Lower leg skin (tissue), 4 donors: ENCODE measurements at regions not wholly inside any gene's neighbourhood (a gene's known extent, or its start where the extent isn't known, plus 50 kb on each side); places are given as distances from the start of the nearest gene placed in this dataset.

Experiments
- DNase-seq, 2 donors: peaks; one replicate each; pipeline ENCODE4 v3.0.0-alpha.2; 2019; ENCODE audit warnings: low spot score in 2 of 2
- H3K4me3 ChIP-seq: fragments of 200-600 bp; sonication (generic); 2 replicates; pipeline ENCODE4 v1.5.1; 2017; ENCODE audit warnings: mild to moderate bottlenecking, low read depth; ENCODE audit not compliant: poor library complexity, severe bottlenecking
- POLR2A ChIP-seq, 2 donors: fragments of 450-650 bp; IDR thresholded peaks; one replicate each; pipeline ENCODE4 v1.6.1; 2016 to 2017; ENCODE audit warnings: antibody characterized with exemption in 2 of 2, mild to moderate bottlenecking in 1 of 2, moderate library complexity in 1 of 2
- WGBS, 2 donors: methylation state at CpG; one replicate each; pipeline ENCODE4 v1.1.5; 2018; 5-methylcytosine and 5-hydroxymethylcytosine counted together
- intact Hi-C: fragments of 100-400 bp; cut with DNase I; formaldehyde crosslinking; loops from one replicate; pipeline ENCODE4 v1.15.0; 2023; ENCODE audit warnings: low total_unique reads
- TF ChIP-seq, protein P1 (sequence below), 3 donors: fragments of 450-650 bp; IDR thresholded peaks; one replicate each; pipeline ENCODE4 v1.5.1; 2016; ENCODE audit warnings: antibody characterized with exemption in 3 of 3, mild to moderate bottlenecking in 3 of 3, moderate library complexity in 2 of 3

GRCh38 chr2:43121580-43122314 is 104.7 kb downstream of the ZFP36L2 start:
- 61 to 71% methylated on average over 4 of the region's 4 CpGs for WGBS, 2 donors
- intact Hi-C loops: no loop called here
- no peak for TF ChIP-seq POLR2A (IDR thresholded peaks at IDR 0.05)
- TF ChIP-seq, protein P1, sequence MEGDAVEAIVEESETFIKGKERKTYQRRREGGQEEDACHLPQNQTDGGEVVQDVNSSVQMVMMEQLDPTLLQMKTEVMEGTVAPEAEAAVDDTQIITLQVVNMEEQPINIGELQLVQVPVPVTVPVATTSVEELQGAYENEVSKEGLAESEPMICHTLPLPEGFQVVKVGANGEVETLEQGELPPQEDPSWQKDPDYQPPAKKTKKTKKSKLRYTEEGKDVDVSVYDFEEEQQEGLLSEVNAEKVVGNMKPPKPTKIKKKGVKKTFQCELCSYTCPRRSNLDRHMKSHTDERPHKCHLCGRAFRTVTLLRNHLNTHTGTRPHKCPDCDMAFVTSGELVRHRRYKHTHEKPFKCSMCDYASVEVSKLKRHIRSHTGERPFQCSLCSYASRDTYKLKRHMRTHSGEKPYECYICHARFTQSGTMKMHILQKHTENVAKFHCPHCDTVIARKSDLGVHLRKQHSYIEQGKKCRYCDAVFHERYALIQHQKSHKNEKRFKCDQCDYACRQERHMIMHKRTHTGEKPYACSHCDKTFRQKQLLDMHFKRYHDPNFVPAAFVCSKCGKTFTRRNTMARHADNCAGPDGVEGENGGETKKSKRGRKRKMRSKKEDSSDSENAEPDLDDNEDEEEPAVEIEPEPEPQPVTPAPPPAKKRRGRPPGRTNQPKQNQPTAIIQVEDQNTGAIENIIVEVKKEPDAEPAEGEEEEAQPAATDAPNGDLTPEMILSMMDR (IDR thresholded peaks at IDR 0.05): no peak
- no peak overlapping the region for H3K4me3 ChIP-seq
- DNase-seq: no peak

DNA sequence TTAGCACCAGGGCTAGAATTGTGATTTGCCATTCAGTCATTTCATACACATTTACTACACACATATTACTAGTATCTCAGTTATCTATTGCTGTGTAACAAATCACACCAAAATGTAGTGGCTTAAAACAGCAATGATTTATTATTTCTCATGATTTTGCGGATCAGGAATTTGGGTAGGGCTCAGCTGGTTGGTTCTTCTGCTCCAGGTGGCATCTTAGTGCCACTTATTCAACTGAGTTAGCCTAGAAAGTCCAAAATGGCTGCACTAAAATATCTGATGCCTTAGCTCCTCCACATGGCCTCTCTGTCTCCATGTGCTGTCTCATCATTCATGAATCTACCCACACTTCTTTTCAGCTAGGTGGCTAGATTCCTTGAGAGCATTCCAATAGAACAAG is 107.1 kb downstream of the ZFP36L2 start:
- no peak overlapping the region for H3K4me3 ChIP-seq
- TF ChIP-seq POLR2A (IDR thresholded peaks at IDR 0.05): no peak
- TF ChIP-seq, protein P1 (IDR thresholded peaks at IDR 0.05): no peak
- DNase-seq: no peak
- 100% methylated on average over 1 of the region's 1 CpG for WGBS, 2 donors
- intact Hi-C loops: no loop called here

DNA sequence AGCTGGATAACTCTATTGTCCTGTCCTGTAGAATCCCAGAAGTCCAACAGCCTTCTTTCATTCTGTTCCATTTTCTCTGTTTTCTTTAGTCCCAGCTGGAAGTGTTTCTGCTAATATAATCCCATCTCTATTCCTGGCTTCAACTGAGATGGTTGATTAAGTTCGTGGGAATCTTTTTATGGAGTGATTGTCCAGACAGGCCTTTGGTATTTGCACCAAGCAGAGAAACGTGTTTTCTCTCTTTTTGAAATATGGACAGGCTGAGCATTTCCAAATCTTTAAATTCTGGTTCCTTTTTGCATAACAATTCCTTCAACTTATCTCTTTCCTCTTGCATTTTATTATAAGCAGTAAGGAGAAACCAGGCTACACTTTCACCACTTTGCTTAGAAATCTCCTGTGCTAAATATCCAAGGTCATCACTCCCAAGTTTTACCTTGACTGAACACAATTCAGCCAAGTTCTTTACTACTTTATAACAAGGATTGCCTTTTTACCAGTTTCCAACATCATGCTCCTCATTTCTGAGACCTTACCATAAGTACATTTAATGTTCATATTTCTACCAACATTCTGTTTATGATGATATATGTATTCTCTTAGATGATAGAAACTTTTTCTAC is 108.8 kb downstream of the ZFP36L2 start:
- DNase-seq: no peak
- no peak for TF ChIP-seq POLR2A (IDR thresholded peaks at IDR 0.05)
- TF ChIP-seq, protein P1 (IDR thresholded peaks at IDR 0.05): no peak
- H3K4me3 ChIP-seq: no peak overlapping the region
- intact Hi-C loops: no loop called here
- WGBS, 2 donors: 20 to 26% methylated on average over 2 of the region's 2 CpGs

- intact Hi-C loops: no loop called here
Measured at GRCh38 chr2:43116988-43117387, 109.4 kb downstream of the ZFP36L2 start.

DNA sequence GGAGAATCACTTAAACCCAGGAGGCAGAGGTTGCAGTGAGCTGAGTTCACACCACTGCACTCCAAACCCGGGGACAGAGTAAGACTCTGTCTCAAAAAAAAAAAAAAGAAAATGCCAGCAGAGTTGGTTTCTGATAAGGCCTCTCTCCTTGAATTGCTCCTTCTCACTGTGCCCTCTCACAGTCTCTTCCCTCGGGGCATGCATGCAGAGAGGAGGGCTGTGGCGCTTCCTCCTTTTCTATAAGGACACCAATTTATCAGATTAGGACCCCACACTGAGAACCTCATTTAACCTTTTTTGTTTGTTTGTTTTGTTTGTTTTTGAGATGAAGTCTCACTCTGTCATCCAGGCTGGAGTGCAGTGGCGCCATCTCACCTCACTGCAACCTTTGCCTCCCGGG is 110.5 kb downstream of the ZFP36L2 start:
- no peak overlapping the region for H3K4me3 ChIP-seq
- TF ChIP-seq, protein P1 (IDR thresholded peaks at IDR 0.05): no peak
- no peak for TF ChIP-seq POLR2A (IDR thresholded peaks at IDR 0.05)
- no peak for DNase-seq
- WGBS, 2 donors: 91 to 94% methylated on average over 5 of the region's 5 CpGs
- intact Hi-C loops: no loop called here

More at GRCh38 chr2:43116988-43117387, 109.4 kb downstream of the ZFP36L2 start:
- no peak overlapping the region for H3K4me3 ChIP-seq
- no peak for DNase-seq
- TF ChIP-seq, protein P1 (IDR thresholded peaks at IDR 0.05): no peak
- TF ChIP-seq POLR2A (IDR thresholded peaks at IDR 0.05): no peak
- 82 to 97% methylated on average over 3 of the region's 3 CpGs for WGBS, 2 donors
